ENCODE measurements at regions not wholly inside any gene's neighbourhood (a gene's known extent, or its start where the extent isn't known, plus 50 kb on each side); places are given as distances from the start of the nearest gene placed in this dataset.

- ChIA-PET CTCF (interaction anchor here (2.2 kb wide), 1 partner anchor 68 kb away, joined by 5 read pairs; no protein-coding TSS in a partner anchor), POLR2A (no interaction called here)
- H3K4me2 ChIP-seq (ENCODE audit: insufficient read depth, low read length): no peak overlapping the region
- no peak for TF ChIP-seq CTCF (IDR thresholded peaks at IDR 0.05; ENCODE audit: extremely low read depth in 1 of 2, insufficient read depth in 1 of 2, low read depth in 1 of 2, low read length in 2 of 2)
- no peak for TF ChIP-seq GATA2 (IDR thresholded peaks at IDR 0.05; ENCODE audit: insufficient read depth, insufficient read length, low read depth, low read length)
- TF ChIP-seq FOS (IDR thresholded peaks at IDR 0.05; ENCODE audit: borderline replicate concordance, insufficient read depth, low read length): no peak
- TF ChIP-seq MYC (IDR thresholded peaks at IDR 0.05; ENCODE audit: low read depth, low read length): no peak
- no peak for TF ChIP-seq MAX (IDR thresholded peaks at IDR 0.05; ENCODE audit: insufficient read depth, insufficient read length)
- no peak for TF ChIP-seq POLR2A (IDR thresholded peaks at IDR 0.05; ENCODE audit: low read depth, low read length)
- TF ChIP-seq JUN (IDR thresholded peaks at IDR 0.05; ENCODE audit: borderline replicate concordance, insufficient read depth, insufficient read length, low read depth): no peak
- no peak for TF ChIP-seq EZH2 (IDR thresholded peaks at IDR 0.05; ENCODE audit: borderline replicate concordance, low read depth, low read length, severe bottlenecking)
- TF ChIP-seq POLR2AphosphoS5 (IDR thresholded peaks at IDR 0.05; ENCODE audit: insufficient read depth, low read depth, low read length): no peak
- H3K9me3 ChIP-seq (replicated peaks; ENCODE audit: control insufficient read depth, insufficient read depth, low read length): no peaks in the 10 kb centered on the region
- no peaks in the 10 kb centered on the region for H3K4me1 ChIP-seq (ENCODE audit: control insufficient read depth, extremely low read depth, insufficient read depth, low read length)
- H4K20me1 ChIP-seq (replicated peaks; ENCODE audit: control insufficient read depth, extremely low read depth, insufficient read depth, low read length): no peaks in the 10 kb centered on the region
- dilution Hi-C loops (cut with MboI; ENCODE audit: extremely low pct_ligation_motif_present, low sequenced_read_pairs): no loop called here
- FAIRE-seq (no peak), DNase-seq (ENCODE audit: low read depth, low spot score) (no peak)
- H3K9ac ChIP-seq (replicated peaks; ENCODE audit: extremely low read depth, insufficient read depth, low read length): no peak overlapping the region
- no peak overlapping the region for H3K27ac ChIP-seq (ENCODE audit: insufficient read depth, low read depth, low read length)
- no TSS peak for BruUV-seq (replicated peaks)
- H3K4me3 ChIP-seq (replicated peaks in 1 of 3; ENCODE audit: insufficient read depth in 1 of 3, low read depth in 1 of 3, low read length in 3 of 3): no peak overlapping the region
- H3K36me3 ChIP-seq (ENCODE audit: control insufficient read depth in 2 of 2, extremely low read depth in 1 of 2, insufficient read depth in 2 of 2, low read length in 2 of 2): no peaks in the 10 kb centered on the region
- H3K79me2 ChIP-seq (ENCODE audit: control insufficient read depth, insufficient read depth, low read length): no peaks in the 10 kb centered on the region
- H3K9me1 ChIP-seq (replicated peaks; ENCODE audit: control insufficient read depth, extremely low read depth, insufficient read depth, low read length): no peaks in the 10 kb centered on the region
- no peak overlapping the region for H2AFZ ChIP-seq (ENCODE audit: low read depth, low read length)
- intact Hi-C loops (cut with micrococcal nuclease): no loop called here
- no peaks in the 10 kb centered on the region for H3K27me3 ChIP-seq (ENCODE audit: control insufficient read depth in 2 of 2, insufficient read depth in 2 of 2, low read length in 2 of 2)
These were observed 414.0 kb upstream of the ANKRD30A start for GRCh38 chr10:36711361-36711760.

Measured in endothelial cell of umbilical vein (primary cell).